ENCODE measurements at regions not wholly inside any gene's neighbourhood (a gene's known extent, or its start where the extent isn't known, plus 50 kb on each side); places are given as distances from the start of the nearest gene placed in this dataset.

DNA sequence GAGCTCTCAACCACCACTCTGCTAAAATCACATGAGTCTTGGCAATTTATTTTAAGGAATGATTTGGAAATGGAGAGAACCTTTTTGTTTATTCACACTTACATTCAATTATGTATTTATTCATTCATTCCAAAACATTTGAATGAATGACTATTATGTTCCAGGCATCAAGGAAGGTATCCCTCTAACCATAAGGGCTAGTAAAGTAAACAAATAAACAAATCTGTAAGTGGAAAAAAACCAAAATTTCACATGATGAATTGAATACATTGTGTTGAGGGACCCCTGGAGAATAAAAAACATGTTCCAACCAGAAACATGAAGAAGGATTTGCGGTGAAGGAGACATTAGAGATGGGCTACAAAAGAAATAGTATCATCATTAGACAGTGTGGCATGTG is 677.8 kb downstream of the TOX3 start:
- TF ChIP-seq, protein P1, sequence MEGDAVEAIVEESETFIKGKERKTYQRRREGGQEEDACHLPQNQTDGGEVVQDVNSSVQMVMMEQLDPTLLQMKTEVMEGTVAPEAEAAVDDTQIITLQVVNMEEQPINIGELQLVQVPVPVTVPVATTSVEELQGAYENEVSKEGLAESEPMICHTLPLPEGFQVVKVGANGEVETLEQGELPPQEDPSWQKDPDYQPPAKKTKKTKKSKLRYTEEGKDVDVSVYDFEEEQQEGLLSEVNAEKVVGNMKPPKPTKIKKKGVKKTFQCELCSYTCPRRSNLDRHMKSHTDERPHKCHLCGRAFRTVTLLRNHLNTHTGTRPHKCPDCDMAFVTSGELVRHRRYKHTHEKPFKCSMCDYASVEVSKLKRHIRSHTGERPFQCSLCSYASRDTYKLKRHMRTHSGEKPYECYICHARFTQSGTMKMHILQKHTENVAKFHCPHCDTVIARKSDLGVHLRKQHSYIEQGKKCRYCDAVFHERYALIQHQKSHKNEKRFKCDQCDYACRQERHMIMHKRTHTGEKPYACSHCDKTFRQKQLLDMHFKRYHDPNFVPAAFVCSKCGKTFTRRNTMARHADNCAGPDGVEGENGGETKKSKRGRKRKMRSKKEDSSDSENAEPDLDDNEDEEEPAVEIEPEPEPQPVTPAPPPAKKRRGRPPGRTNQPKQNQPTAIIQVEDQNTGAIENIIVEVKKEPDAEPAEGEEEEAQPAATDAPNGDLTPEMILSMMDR (IDR thresholded peaks at IDR 0.05), result no peak
- no peaks in the 10 kb centered on the region for H3K4me1 Mint-ChIP-seq (ENCODE audit: low read depth)
- H3K4me3 Mint-ChIP-seq (ENCODE audit: unreplicated experiment), result no peak overlapping the region
- H3K27ac Mint-ChIP-seq (ENCODE audit: unreplicated experiment), result no peak overlapping the region
- H3K36me3 Mint-ChIP-seq (ENCODE audit: low read depth), result no peaks in the 10 kb centered on the region
- no peak for DNase-seq (ENCODE audit: low spot score)
- no peaks in the 10 kb centered on the region for H3K27me3 Mint-ChIP-seq (ENCODE audit: low read depth)
- no peaks in the 10 kb centered on the region for H3K9me3 Mint-ChIP-seq (ENCODE audit: low read depth)

DNA sequence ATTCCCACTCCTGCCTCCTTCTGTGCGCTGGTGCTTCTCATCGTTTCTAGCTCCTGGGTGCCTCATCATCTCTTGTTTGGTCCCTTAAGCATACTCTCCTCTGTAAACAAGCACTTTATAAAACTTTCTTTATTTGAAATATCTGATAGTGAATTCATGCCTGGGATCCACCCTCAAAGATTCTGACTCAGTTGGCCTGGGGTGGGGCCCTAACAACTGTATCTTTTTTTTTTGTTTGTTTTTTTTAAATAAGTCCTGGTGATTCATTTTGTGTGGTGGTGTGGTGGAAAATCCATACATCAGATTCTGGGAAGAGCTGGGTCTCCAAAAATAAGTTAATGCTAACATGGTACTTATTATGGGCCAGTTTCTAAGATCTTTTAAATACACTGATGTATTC is 678.3 kb downstream of the TOX3 start:
- TF ChIP-seq, protein P1 (IDR thresholded peaks at IDR 0.05), result no peak
- Mint-ChIP-seq H3K27me3 (ENCODE audit: low read depth) (no peaks in the 10 kb centered on the region), H3K36me3 (ENCODE audit: low read depth) (no peaks in the 10 kb centered on the region), H3K27ac (ENCODE audit: unreplicated experiment) (no peak overlapping the region), H3K9me3 (ENCODE audit: low read depth) (no peaks in the 10 kb centered on the region), H3K4me1 (ENCODE audit: low read depth) (no peaks in the 10 kb centered on the region), H3K4me3 (ENCODE audit: unreplicated experiment) (no peak overlapping the region)
- no peak for DNase-seq (ENCODE audit: low spot score)

DNA sequence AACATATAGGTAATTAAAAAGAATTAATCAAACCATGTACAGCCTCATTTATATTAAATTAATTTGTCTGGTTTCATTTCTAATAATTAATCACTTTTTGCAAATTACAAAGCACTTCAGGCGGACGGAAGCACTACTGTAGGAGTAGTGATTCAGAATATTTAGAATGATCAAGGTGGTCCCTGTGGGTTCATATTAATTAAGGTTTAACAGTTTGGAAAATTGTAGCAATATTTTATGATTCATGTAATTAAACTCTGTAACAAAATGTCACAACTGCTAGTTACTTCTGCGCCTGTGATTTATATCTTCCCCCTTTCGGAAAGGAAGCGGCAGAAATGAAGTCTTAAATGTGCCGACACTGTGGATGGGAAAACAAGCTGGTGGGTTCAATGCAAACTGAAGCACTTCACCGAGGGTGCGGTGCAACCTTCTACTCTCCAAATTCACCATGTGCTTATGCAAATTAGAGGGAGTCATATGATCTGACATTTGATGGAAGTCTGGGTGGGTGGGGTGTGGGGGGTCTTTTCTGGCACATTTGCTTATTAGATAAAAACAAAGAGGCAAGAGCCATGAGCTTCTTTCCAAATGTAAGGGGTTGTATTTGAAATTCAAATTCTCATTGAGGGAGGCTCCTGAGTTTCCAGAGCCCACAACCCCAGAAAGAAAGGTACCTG is 679.4 kb downstream of the TOX3 start:
- Mint-ChIP-seq H3K27ac (ENCODE audit: unreplicated experiment) (no peak overlapping the region), H3K9me3 (ENCODE audit: low read depth) (no peaks in the 10 kb centered on the region), H3K4me1 (ENCODE audit: low read depth) (no peaks in the 10 kb centered on the region), H3K27me3 (ENCODE audit: low read depth) (no peaks in the 10 kb centered on the region), H3K4me3 (ENCODE audit: unreplicated experiment) (no peak overlapping the region), H3K36me3 (ENCODE audit: low read depth) (no peaks in the 10 kb centered on the region)
- TF ChIP-seq, protein P1 (IDR thresholded peaks at IDR 0.05), result no peak
- DNase-seq (ENCODE audit: low spot score), result no peak

DNA sequence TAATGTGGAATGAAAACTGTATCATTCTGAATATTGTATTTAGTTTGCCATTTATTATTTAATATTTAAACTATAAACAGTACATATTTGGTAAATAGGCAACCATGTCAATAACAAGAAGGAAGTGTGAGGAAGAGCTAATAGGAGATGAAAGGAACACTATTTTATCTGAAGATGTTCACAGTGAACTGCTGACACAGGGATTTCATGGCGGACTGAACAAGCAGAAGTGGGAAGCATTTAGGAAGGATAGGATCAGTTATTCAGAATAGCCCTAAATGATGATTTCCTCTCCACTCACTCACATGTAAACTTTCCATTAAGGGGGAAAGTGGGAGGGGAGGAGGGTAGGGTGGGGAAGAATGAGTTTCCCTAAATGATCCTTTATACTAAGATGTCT is 682.4 kb downstream of the TOX3 start:
- Mint-ChIP-seq H3K9me3 (ENCODE audit: low read depth) (no peaks in the 10 kb centered on the region), H3K4me1 (ENCODE audit: low read depth) (no peaks in the 10 kb centered on the region), H3K27me3 (ENCODE audit: low read depth) (peaks cover 3% of the 10 kb centered on the region), H3K4me3 (ENCODE audit: unreplicated experiment) (no peak overlapping the region), H3K36me3 (ENCODE audit: low read depth) (no peaks in the 10 kb centered on the region), H3K27ac (ENCODE audit: unreplicated experiment) (no peak overlapping the region)
- TF ChIP-seq, protein P1 (IDR thresholded peaks at IDR 0.05), result no peak
- DNase-seq (ENCODE audit: low spot score), result no peak

DNA sequence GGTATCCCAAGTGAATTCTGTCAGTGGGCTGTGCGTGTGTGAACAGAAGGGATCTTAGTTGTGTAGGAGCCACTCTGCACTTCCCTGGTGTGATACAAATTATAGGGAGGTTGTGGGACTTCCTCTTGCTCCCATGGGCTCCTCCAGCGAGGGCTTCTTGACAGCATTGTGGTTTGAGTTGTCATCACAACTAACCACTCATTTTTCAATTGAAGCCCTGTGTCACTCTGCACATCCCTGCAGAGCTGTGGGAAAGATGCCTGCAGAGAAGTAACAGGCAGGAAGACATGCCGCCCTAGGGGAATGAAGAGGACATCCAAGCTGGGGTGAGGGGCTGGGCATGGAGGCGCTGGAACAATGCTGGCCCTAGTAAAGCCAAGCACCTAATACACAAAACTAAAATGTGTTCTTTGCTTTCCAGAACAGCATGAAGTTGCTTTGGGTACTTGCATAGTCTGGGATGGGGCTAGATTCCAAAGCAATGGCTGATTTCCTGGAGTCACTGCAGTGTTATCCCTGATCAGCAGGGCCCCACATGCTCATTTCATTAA is 692.5 kb downstream of the TOX3 start:
- Mint-ChIP-seq H3K27ac (ENCODE audit: unreplicated experiment) (no peak overlapping the region), H3K9me3 (ENCODE audit: low read depth) (peaks cover 2% of the 10 kb centered on the region), H3K27me3 (ENCODE audit: low read depth) (peaks cover 6% of the 10 kb centered on the region), H3K36me3 (ENCODE audit: low read depth) (no peaks in the 10 kb centered on the region), H3K4me1 (ENCODE audit: low read depth) (no peaks in the 10 kb centered on the region), H3K4me3 (ENCODE audit: unreplicated experiment) (no peak overlapping the region)
- TF ChIP-seq, protein P1 (IDR thresholded peaks at IDR 0.05), result no peak
- no peak for DNase-seq (ENCODE audit: low spot score)

Data from chondrocyte (in vitro differentiated cells).